H9 (cell line): ENCODE measurements at regions not wholly inside any gene's neighbourhood (a gene's known extent, or its start where the extent isn't known, plus 50 kb on each side); places are given as distances from the start of the nearest gene placed in this dataset.

Experiments used
- DNase-seq: peaks from one replicate; pipeline ENCODE4 v3.0.0-alpha.2; 2017
- H2AFZ ChIP-seq: one replicate; pipeline ENCODE4 v1.6.1; 2013; ENCODE audit warnings: mild to moderate bottlenecking, low read length, control low read depth, moderate library complexity
- H2AK5ac ChIP-seq: 2 replicates; pipeline ENCODE4 v1.6.1; 2013; ENCODE audit warnings: low read length, control low read depth, mixed read lengths; ENCODE audit not compliant: insufficient read length
- H2BK120ac ChIP-seq: one replicate; pipeline ENCODE4 v1.6.1; 2013; ENCODE audit warnings: low read depth, mild to moderate bottlenecking, low read length, control low read depth, inconsistent platforms; ENCODE audit not compliant: poor library complexity, severe bottlenecking
- H2BK12ac ChIP-seq: 2 replicates; pipeline ENCODE4 v1.6.1; 2013; ENCODE audit warnings: low read length, control low read depth, mixed read lengths, low read depth; ENCODE audit not compliant: insufficient read length
- H2BK15ac ChIP-seq: 2 replicates; pipeline ENCODE4 v1.6.1; 2013; ENCODE audit warnings: low read depth, low read length, control low read depth
- H2BK20ac ChIP-seq: one replicate; pipeline ENCODE4 v1.6.1; 2013; ENCODE audit warnings: low read depth, mild to moderate bottlenecking, low read length, control low read depth, inconsistent platforms; ENCODE audit not compliant: poor library complexity, severe bottlenecking
- H2BK5ac ChIP-seq: 2 replicates; pipeline ENCODE4 v1.6.1; 2013; ENCODE audit warnings: low read length, control low read depth, mixed read lengths; ENCODE audit not compliant: insufficient read length
- H3K14ac ChIP-seq: 2 replicates; pipeline ENCODE4 v1.6.1; 2013; ENCODE audit warnings: low read length, control low read depth; ENCODE audit not compliant: insufficient read depth
- H3K18ac ChIP-seq: 2 replicates; pipeline ENCODE4 v1.6.1; 2013; ENCODE audit warnings: low read depth, mild to moderate bottlenecking, mixed read lengths, low read length, control low read depth; ENCODE audit not compliant: insufficient read length
- H3K23ac ChIP-seq: 2 replicates; pipeline ENCODE4 v1.6.1; 2013; ENCODE audit warnings: low read length, control low read depth, mixed read lengths, low read depth; ENCODE audit not compliant: insufficient read length
- H3K23me2 ChIP-seq: 2 replicates; pipeline ENCODE4 v1.6.1; 2013; ENCODE audit warnings: low read depth, mild to moderate bottlenecking, mixed read lengths, low read length, control low read depth; ENCODE audit not compliant: insufficient read length, poor library complexity, severe bottlenecking
- H3K27ac ChIP-seq: 2 replicates; pipeline ENCODE4 v1.5.1; 2013; ENCODE audit warnings: low read length, control low read depth, mixed read lengths, low read depth; ENCODE audit not compliant: insufficient read length
- H3K27me3 ChIP-seq: 2 replicates; pipeline ENCODE4 v1.6.1; 2013; ENCODE audit warnings: low read length, control low read depth, inconsistent platforms; ENCODE audit not compliant: insufficient read depth
- H3K4ac ChIP-seq: 2 replicates; pipeline ENCODE4 v1.6.1; 2013; ENCODE audit warnings: low read depth, mild to moderate bottlenecking, control low read depth, inconsistent platforms, low read length, moderate library complexity
- H3K4me1 ChIP-seq: 2 replicates; pipeline ENCODE4 v1.6.1; 2013; ENCODE audit warnings: low read length, control low read depth, inconsistent platforms; ENCODE audit not compliant: insufficient read depth
- H3K4me2 ChIP-seq: 2 replicates; pipeline ENCODE4 v1.6.1; 2013; ENCODE audit warnings: low read length, control low read depth, mixed read lengths; ENCODE audit not compliant: insufficient read length, insufficient read depth
- H3K56ac ChIP-seq: 2 replicates; pipeline ENCODE4 v1.6.1; 2013; ENCODE audit warnings: low read depth, mild to moderate bottlenecking, mixed read lengths, low read length, control low read depth; ENCODE audit not compliant: insufficient read length
- H3K79me1 ChIP-seq: 2 replicates; pipeline ENCODE4 v1.6.1; 2013; ENCODE audit warnings: low read depth, mild to moderate bottlenecking, moderate library complexity, low read length, control low read depth, inconsistent platforms; ENCODE audit not compliant: insufficient read depth, poor library complexity, severe bottlenecking
- H3K79me2 ChIP-seq: 2 replicates; pipeline ENCODE4 v1.6.1; 2013; ENCODE audit warnings: low read length, control low read depth, inconsistent platforms; ENCODE audit not compliant: insufficient read depth
- H3K9ac ChIP-seq: 2 replicates; pipeline ENCODE4 v1.6.1; 2013; ENCODE audit warnings: low read length, control low read depth, mixed read lengths; ENCODE audit not compliant: insufficient read length; ENCODE audit errors: extremely low read depth
- H3K9me3 ChIP-seq: one replicate; pipeline ENCODE4 v1.6.1; 2013; ENCODE audit warnings: low read depth, low read length, inconsistent platforms; ENCODE audit not compliant: control insufficient read depth
- H3T11ph ChIP-seq: one replicate; pipeline ENCODE4 v1.6.1; 2013; ENCODE audit warnings: mild to moderate bottlenecking, low read length, control low read depth, inconsistent platforms
- H4K20me1 ChIP-seq: one replicate; pipeline ENCODE4 v1.6.1; 2013; ENCODE audit not compliant: control insufficient read depth, insufficient read length, insufficient read depth
- H4K5ac ChIP-seq: 2 replicates; pipeline ENCODE4 v1.6.1; 2013; ENCODE audit warnings: low read depth, mild to moderate bottlenecking, mixed read lengths, low read length, control low read depth; ENCODE audit not compliant: insufficient read length
- H4K8ac ChIP-seq: replicated peaks from 2 replicates; pipeline ENCODE4 v1.6.1; 2013; ENCODE audit warnings: low read length, control low read depth, mixed read lengths, low read depth; ENCODE audit not compliant: insufficient read length
- H4K91ac ChIP-seq: 2 replicates; pipeline ENCODE4 v1.6.1; 2013; ENCODE audit warnings: low read depth, mild to moderate bottlenecking, moderate library complexity, mixed read lengths, low read length, control low read depth; ENCODE audit not compliant: insufficient read length
- H3K27ac Mint-ChIP-seq, 3 experiments: 2 replicates in 2 of 3; 3 replicates in 1 of 3; pipeline ENCODE4 v1.8.0; 2020 to 2021; ENCODE audit warnings: mixed read lengths in 3 of 3, mild to moderate bottlenecking in 1 of 3, moderate library complexity in 1 of 3
- H3K27me3 Mint-ChIP-seq: 2 replicates; pipeline ENCODE4 v1.8.0; 2021; ENCODE audit warnings: low read depth, mild to moderate bottlenecking, moderate library complexity, mixed read lengths
- H3K36me3 Mint-ChIP-seq, 3 experiments: 2 replicates in 2 of 3; 3 replicates in 1 of 3; pipeline ENCODE4 v1.8.0; 2020 to 2021; ENCODE audit warnings: low read depth in 3 of 3, mixed read lengths in 3 of 3; ENCODE audit not compliant: insufficient read depth in 1 of 3
- H3K4me1 Mint-ChIP-seq, 2 experiments: 2 replicates each; pipeline ENCODE4 v1.8.0; 2020; ENCODE audit warnings: mixed read lengths in 2 of 2
- H3K4me3 Mint-ChIP-seq, 2 experiments: 2 replicates in 1 of 2; 3 replicates in 1 of 2; pipeline ENCODE4 v1.8.0; 2020 to 2021; ENCODE audit warnings: mild to moderate bottlenecking in 2 of 2, mixed read lengths in 2 of 2, moderate library complexity in 1 of 2
- H3K9me3 Mint-ChIP-seq, 2 experiments: 2 replicates in 1 of 2; 3 replicates in 1 of 2; pipeline ENCODE4 v1.8.0; 2020; ENCODE audit warnings: mild to moderate bottlenecking in 2 of 2, mixed read lengths in 2 of 2, moderate library complexity in 1 of 2
- CTCF ChIP-seq: fragments of 200-600 bp; sonication (generic); conservative IDR thresholded peaks from 3 replicates; pipeline ENCODE4 v1.8.0; 2021; ENCODE audit warnings: antibody characterized with exemption, mild to moderate bottlenecking
- WGBS: extraction: QIAGEN DNeasy Blood & Tissue Kit; methylation state at CpG from one replicate; pipeline ENCODE4 v1.1.7; 2013; ENCODE audit warnings: missing lambda C conversion rate, low lambda C conversion rate, mixed read lengths; ENCODE audit not compliant: insufficient read length; ENCODE audit errors: extremely low coverage; 5-methylcytosine and 5-hydroxymethylcytosine counted together

GRCh38 chr3:82773207-82773606 lies 1011.8 kb upstream of the GBE1 start:
- TF ChIP-seq CTCF: no peak
- H3K23ac ChIP-seq: no peak overlapping the region
- H3K4me2 ChIP-seq: no peak overlapping the region
- no peak overlapping the region for H2BK15ac ChIP-seq
- no peaks in the 10 kb centered on the region for H3K9me3 ChIP-seq
- H4K5ac ChIP-seq: no peak overlapping the region
- H4K8ac ChIP-seq: no peak overlapping the region
- no peak overlapping the region for H3K4ac ChIP-seq
- H3K18ac ChIP-seq: no peak overlapping the region
- H2BK120ac ChIP-seq: no peak overlapping the region
- H4K91ac ChIP-seq: no peak overlapping the region
- H3K4me1 ChIP-seq: no peaks in the 10 kb centered on the region
- H2BK12ac ChIP-seq: no peak overlapping the region
- H3K79me2 ChIP-seq: no peaks in the 10 kb centered on the region
- no peak overlapping the region for H3K9ac ChIP-seq
- no peaks in the 10 kb centered on the region; the same call in 1 of the 2 replicates for H3K27me3 Mint-ChIP-seq
- peaks cover 0 to 10% (median 0%) of the 10 kb centered on the region in 3 experiments; a peak in 3 of 7 replicates for H3K36me3 Mint-ChIP-seq
- H2BK20ac ChIP-seq: no peak overlapping the region
- no peak overlapping the region for H3K27ac Mint-ChIP-seq
- no peak overlapping the region for H2AFZ ChIP-seq
- H4K20me1 ChIP-seq: no peaks in the 10 kb centered on the region
- no peak overlapping the region for H3K27ac ChIP-seq
- no peaks in the 10 kb centered on the region for H3K79me1 ChIP-seq
- no peaks in the 10 kb centered on the region for H3K23me2 ChIP-seq
- no peak overlapping the region for H3K14ac ChIP-seq
- H2AK5ac ChIP-seq: no peak overlapping the region
- no peak overlapping the region for H3K4me3 Mint-ChIP-seq
- H3T11ph ChIP-seq: no peak overlapping the region
- no CpG with 5 or more reads among the region's 4 CpGs for WGBS
- no peaks in the 10 kb centered on the region for H3K4me1 Mint-ChIP-seq
- H3K9me3 Mint-ChIP-seq: peaks cover 3 to 4% of the 10 kb centered on the region in 2 experiments; a peak in 2 of 5 replicates
- no peaks in the 10 kb centered on the region for H3K27me3 ChIP-seq
- no peak for DNase-seq
- H3K56ac ChIP-seq: no peak overlapping the region
- H2BK5ac ChIP-seq: no peak overlapping the region
